ENCODE measurements at regions not wholly inside any gene's neighbourhood (a gene's known extent, or its start where the extent isn't known, plus 50 kb on each side); places are given as distances from the start of the nearest gene placed in this dataset.

GRCh38 chr9:12539580-12539975 is 153.6 kb upstream of the TYRP1 start:
- Histone ChIP-seq H3K9me3 (ENCODE audit: control insufficient read depth, insufficient read depth, low read depth, low read length) (0 out of 2 replicates have a peak, but pooled peaks cover 1% of the 10 kb centered on the region), H3K4me3 (ENCODE audit: low read depth, low read length) (no peak overlapping the region), H3K27me3 (ENCODE audit: control insufficient read depth, insufficient read depth, low read length) (no peaks in the 10 kb centered on the region), H3K9ac (ENCODE audit: low read length) (no peak overlapping the region), H3K27ac (ENCODE audit: low read depth, low read length) (no peak overlapping the region), H3K36me3 (ENCODE audit: control insufficient read depth, insufficient read depth, low read length) (no peaks in the 10 kb centered on the region), H3K4me1 (ENCODE audit: control insufficient read depth, insufficient read depth, low read length) (no peaks in the 10 kb centered on the region)

- H3K9me3 ChIP-seq (ENCODE audit: control insufficient read depth, insufficient read depth, low read depth, low read length), result no peaks in the 10 kb centered on the region
- H3K9ac ChIP-seq (ENCODE audit: low read length), result no peak overlapping the region
- H3K27me3 ChIP-seq (ENCODE audit: control insufficient read depth, insufficient read depth, low read length), result no peaks in the 10 kb centered on the region
- H3K4me3 ChIP-seq (ENCODE audit: low read depth, low read length), result no peak overlapping the region
- H3K4me1 ChIP-seq (ENCODE audit: control insufficient read depth, insufficient read depth, low read length), result no peaks in the 10 kb centered on the region
- H3K36me3 ChIP-seq (ENCODE audit: control insufficient read depth, insufficient read depth, low read length), result no peaks in the 10 kb centered on the region
- no peak overlapping the region for H3K27ac ChIP-seq (ENCODE audit: low read depth, low read length)
Measured at GRCh38 chr9:12544700-12545099, 148.5 kb upstream of the TYRP1 start.

- no peak overlapping the region for H3K27ac ChIP-seq (ENCODE audit: low read depth, low read length)
- H3K9ac ChIP-seq (ENCODE audit: low read length), result no peak overlapping the region
- no peaks in the 10 kb centered on the region for H3K4me1 ChIP-seq (ENCODE audit: control insufficient read depth, insufficient read depth, low read length)
- no peaks in the 10 kb centered on the region for H3K27me3 ChIP-seq (ENCODE audit: control insufficient read depth, insufficient read depth, low read length)
- H3K9me3 ChIP-seq (ENCODE audit: control insufficient read depth, insufficient read depth, low read depth, low read length), result no peaks in the 10 kb centered on the region
- H3K4me3 ChIP-seq (ENCODE audit: low read depth, low read length), result no peak overlapping the region
- no peaks in the 10 kb centered on the region for H3K36me3 ChIP-seq (ENCODE audit: control insufficient read depth, insufficient read depth, low read length)
Measured at GRCh38 chr9:12554636-12555035, 138.5 kb upstream of the TYRP1 start.

GRCh38 chr9:12566404-12567090 is 126.6 kb upstream of the TYRP1 start:
- H3K4me3 ChIP-seq (ENCODE audit: low read depth, low read length), result no peak overlapping the region
- no peaks in the 10 kb centered on the region for H3K4me1 ChIP-seq (ENCODE audit: control insufficient read depth, insufficient read depth, low read length)
- no peaks in the 10 kb centered on the region for H3K36me3 ChIP-seq (ENCODE audit: control insufficient read depth, insufficient read depth, low read length)
- no peak overlapping the region for H3K27ac ChIP-seq (ENCODE audit: low read depth, low read length)
- H3K27me3 ChIP-seq (ENCODE audit: control insufficient read depth, insufficient read depth, low read length), result no peaks in the 10 kb centered on the region
- H3K9ac ChIP-seq (ENCODE audit: low read length), result no peak overlapping the region
- H3K9me3 ChIP-seq (ENCODE audit: control insufficient read depth, insufficient read depth, low read depth, low read length), result no peaks in the 10 kb centered on the region

- no peak overlapping the region for H3K27ac ChIP-seq (ENCODE audit: low read depth, low read length)
- no peaks in the 10 kb centered on the region for H3K4me1 ChIP-seq (ENCODE audit: control insufficient read depth, insufficient read depth, low read length)
- no peak overlapping the region for H3K9ac ChIP-seq (ENCODE audit: low read length)
- H3K36me3 ChIP-seq (ENCODE audit: control insufficient read depth, insufficient read depth, low read length), result no peaks in the 10 kb centered on the region
- no peak overlapping the region for H3K4me3 ChIP-seq (ENCODE audit: low read depth, low read length)
- no peaks in the 10 kb centered on the region for H3K27me3 ChIP-seq (ENCODE audit: control insufficient read depth, insufficient read depth, low read length)
- no peaks in the 10 kb centered on the region for H3K9me3 ChIP-seq (ENCODE audit: control insufficient read depth, insufficient read depth, low read depth, low read length)
Measured at GRCh38 chr9:12584656-12585522, 108.3 kb upstream of the TYRP1 start.

GRCh38 chr9:12595400-12595799 is 97.8 kb upstream of the TYRP1 start:
- no peaks in the 10 kb centered on the region for H3K36me3 ChIP-seq (ENCODE audit: control insufficient read depth, insufficient read depth, low read length)
- H3K4me3 ChIP-seq (ENCODE audit: low read depth, low read length), result no peak overlapping the region
- no peaks in the 10 kb centered on the region for H3K27me3 ChIP-seq (ENCODE audit: control insufficient read depth, insufficient read depth, low read length)

GRCh38 chr9:12604164-12604821 is 88.9 kb upstream of the TYRP1 start:
- Histone ChIP-seq H3K27me3 (ENCODE audit: control insufficient read depth, insufficient read depth, low read length) (no peaks in the 10 kb centered on the region), H3K9ac (ENCODE audit: low read length) (no peak overlapping the region)

More at GRCh38 chr9:12595400-12595799, 97.8 kb upstream of the TYRP1 start:
- H3K27ac ChIP-seq (ENCODE audit: low read depth, low read length), result no peak overlapping the region
- H3K9me3 ChIP-seq (ENCODE audit: control insufficient read depth, insufficient read depth, low read depth, low read length), result no peaks in the 10 kb centered on the region
- no peak overlapping the region for H3K9ac ChIP-seq (ENCODE audit: low read length)
- H3K4me1 ChIP-seq (ENCODE audit: control insufficient read depth, insufficient read depth, low read length), result no peaks in the 10 kb centered on the region

GRCh38 chr9:12612211-12612770 is 80.9 kb upstream of the TYRP1 start:
- Histone ChIP-seq H3K4me1 (ENCODE audit: control insufficient read depth, insufficient read depth, low read length) (no peaks in the 10 kb centered on the region), H3K9ac (ENCODE audit: low read length) (no peak overlapping the region), H3K27ac (ENCODE audit: low read depth, low read length) (no peak overlapping the region), H3K27me3 (ENCODE audit: control insufficient read depth, insufficient read depth, low read length) (no peaks in the 10 kb centered on the region), H3K9me3 (ENCODE audit: control insufficient read depth, insufficient read depth, low read depth, low read length) (no peaks in the 10 kb centered on the region), H3K4me3 (ENCODE audit: low read depth, low read length) (no peak overlapping the region), H3K36me3 (ENCODE audit: control insufficient read depth, insufficient read depth, low read length) (no peaks in the 10 kb centered on the region)

More at GRCh38 chr9:12604164-12604821, 88.9 kb upstream of the TYRP1 start:
- Histone ChIP-seq H3K4me3 (ENCODE audit: low read depth, low read length) (no peak overlapping the region), H3K27ac (ENCODE audit: low read depth, low read length) (no peak overlapping the region), H3K9me3 (ENCODE audit: control insufficient read depth, insufficient read depth, low read depth, low read length) (no peaks in the 10 kb centered on the region), H3K36me3 (ENCODE audit: control insufficient read depth, insufficient read depth, low read length) (no peaks in the 10 kb centered on the region), H3K4me1 (ENCODE audit: control insufficient read depth, insufficient read depth, low read length) (no peaks in the 10 kb centered on the region)

- no peaks in the 10 kb centered on the region for H3K27me3 ChIP-seq (ENCODE audit: control insufficient read depth, insufficient read depth, low read length)
- no peak overlapping the region for H3K9ac ChIP-seq (ENCODE audit: low read length)
- H3K9me3 ChIP-seq (ENCODE audit: control insufficient read depth, insufficient read depth, low read depth, low read length), result no peaks in the 10 kb centered on the region
- H3K4me1 ChIP-seq (ENCODE audit: control insufficient read depth, insufficient read depth, low read length), result no peaks in the 10 kb centered on the region
- H3K4me3 ChIP-seq (ENCODE audit: low read depth, low read length), result no peak overlapping the region
- no peak overlapping the region for H3K27ac ChIP-seq (ENCODE audit: low read depth, low read length)
- H3K36me3 ChIP-seq (ENCODE audit: control insufficient read depth, insufficient read depth, low read length), result no peaks in the 10 kb centered on the region
Measured at GRCh38 chr9:12613071-12613470, 80.1 kb upstream of the TYRP1 start.

GRCh38 chr9:12614488-12614887 is 78.7 kb upstream of the TYRP1 start:
- no peaks in the 10 kb centered on the region for H3K36me3 ChIP-seq (ENCODE audit: control insufficient read depth, insufficient read depth, low read length)
- H3K27me3 ChIP-seq (ENCODE audit: control insufficient read depth, insufficient read depth, low read length), result no peaks in the 10 kb centered on the region
- H3K27ac ChIP-seq (ENCODE audit: low read depth, low read length), result no peak overlapping the region
- H3K4me1 ChIP-seq (ENCODE audit: control insufficient read depth, insufficient read depth, low read length), result no peaks in the 10 kb centered on the region
- no peak overlapping the region for H3K9ac ChIP-seq (ENCODE audit: low read length)
- no peaks in the 10 kb centered on the region for H3K9me3 ChIP-seq (ENCODE audit: control insufficient read depth, insufficient read depth, low read depth, low read length)
- H3K4me3 ChIP-seq (ENCODE audit: low read depth, low read length), result no peak overlapping the region
